Mesenchymal stem cell (in vitro differentiated cells and primary cell): ENCODE measurements at regions not wholly inside any gene's neighbourhood (a gene's known extent, or its start where the extent isn't known, plus 50 kb on each side); places are given as distances from the start of the nearest gene placed in this dataset.

Experiments used
- DNase-seq: peaks from one replicate; pipeline ENCODE4 v3.0.0-alpha.2; 2013
- H2AFZ ChIP-seq: one replicate; pipeline ENCODE4 v1.6.1; 2013; ENCODE audit warnings: low read depth, mild to moderate bottlenecking, control low read depth, inconsistent platforms, low read length, moderate library complexity
- H2AK5ac ChIP-seq: 2 replicates; pipeline ENCODE4 v1.6.1; 2013; ENCODE audit warnings: low read length, moderate library complexity, mild to moderate bottlenecking, inconsistent platforms; ENCODE audit not compliant: severe bottlenecking
- H2BK120ac ChIP-seq: one replicate; pipeline ENCODE4 v1.6.1; 2013; ENCODE audit warnings: low read depth, mild to moderate bottlenecking, inconsistent platforms, low read length, moderate library complexity
- H2BK12ac ChIP-seq, 2 experiments: one replicate each; pipeline ENCODE4 v1.6.1; 2013; ENCODE audit warnings: inconsistent platforms in 2 of 2, low read length in 2 of 2, mild to moderate bottlenecking in 2 of 2, moderate library complexity in 2 of 2, control low read depth in 1 of 2
- H2BK15ac ChIP-seq: one replicate; pipeline ENCODE4 v1.6.1; 2013; ENCODE audit warnings: mild to moderate bottlenecking, low read depth, inconsistent platforms; ENCODE audit not compliant: poor library complexity, severe bottlenecking
- H2BK5ac ChIP-seq: 2 replicates; pipeline ENCODE4 v1.6.1; 2013; ENCODE audit warnings: low read depth, mild to moderate bottlenecking, low read length, control low read depth, inconsistent platforms; ENCODE audit not compliant: poor library complexity, severe bottlenecking
- H3K14ac ChIP-seq, 2 experiments: one replicate each; pipeline ENCODE4 v1.6.1; 2013; ENCODE audit warnings: inconsistent platforms in 2 of 2, low read length in 2 of 2, control low read depth in 1 of 2, mild to moderate bottlenecking in 1 of 2, moderate library complexity in 1 of 2
- H3K18ac ChIP-seq, 2 experiments: one replicate each; pipeline ENCODE4 v1.6.1; 2013; ENCODE audit warnings: inconsistent platforms in 2 of 2, low read length in 2 of 2, control low read depth in 1 of 2, low read depth in 1 of 2, mild to moderate bottlenecking in 1 of 2
- H3K23ac ChIP-seq, 2 experiments: one replicate each; pipeline ENCODE4 v1.6.1; 2013; ENCODE audit warnings: inconsistent platforms in 2 of 2, low read length in 2 of 2, mild to moderate bottlenecking in 2 of 2, moderate library complexity in 2 of 2, control low read depth in 1 of 2
- H3K27ac ChIP-seq: 2 replicates; pipeline ENCODE4 v1.5.1; 2013; ENCODE audit warnings: mild to moderate bottlenecking, moderate library complexity, low read length, control low read depth, inconsistent platforms; ENCODE audit not compliant: poor library complexity, severe bottlenecking
- H3K27me3 ChIP-seq, 2 experiments: 2 replicates each; pipeline versions ENCODE4 v1.6.1 to v1.7.0; 2013; ENCODE audit warnings: low read length in 2 of 2, mild to moderate bottlenecking in 2 of 2, moderate library complexity in 2 of 2, control low read depth in 1 of 2, inconsistent platforms in 1 of 2; ENCODE audit not compliant: control insufficient read depth in 1 of 2, insufficient read depth in 1 of 2
- H3K36me3 ChIP-seq, 2 experiments: 2 replicates each; pipeline versions ENCODE4 v1.6.1 to v1.7.0; 2013; ENCODE audit warnings: low read length in 2 of 2, control low read depth in 1 of 2, inconsistent platforms in 1 of 2, low read depth in 1 of 2, mild to moderate bottlenecking in 1 of 2; ENCODE audit not compliant: insufficient read depth in 2 of 2, control insufficient read depth in 1 of 2
- H3K4ac ChIP-seq, 2 experiments: one replicate each; pipeline ENCODE4 v1.6.1; 2013; ENCODE audit warnings: inconsistent platforms in 2 of 2, low read length in 2 of 2, mild to moderate bottlenecking in 2 of 2, moderate library complexity in 2 of 2, control low read depth in 1 of 2, low read depth in 1 of 2
- H3K4me1 ChIP-seq: 2 replicates; pipeline ENCODE4 v1.6.1; 2013; ENCODE audit warnings: low read depth, low read length, control low read depth; ENCODE audit not compliant: control insufficient read depth, insufficient read depth
- H3K4me2 ChIP-seq: 2 replicates; pipeline ENCODE4 v1.6.1; 2013; ENCODE audit warnings: low read length, mild to moderate bottlenecking, inconsistent platforms; ENCODE audit not compliant: poor library complexity, severe bottlenecking
- H3K4me3 ChIP-seq, 2 experiments: 2 replicates each; pipeline versions ENCODE4 v1.5.1 to v1.7.0; 2013; ENCODE audit warnings: low read length in 2 of 2, mild to moderate bottlenecking in 2 of 2, control low read depth in 1 of 2, low read depth in 1 of 2; ENCODE audit not compliant: insufficient read depth in 1 of 2
- H3K79me1 ChIP-seq: replicated peaks from 2 replicates; pipeline ENCODE4 v1.6.1; 2013; ENCODE audit warnings: mild to moderate bottlenecking, control low read depth, low read length, inconsistent platforms; ENCODE audit not compliant: poor library complexity, severe bottlenecking
- H3K9ac ChIP-seq: 2 replicates; pipeline ENCODE4 v1.7.0; 2013; ENCODE audit warnings: mild to moderate bottlenecking, low read length, moderate library complexity
- H3K9me3 ChIP-seq: 2 replicates; pipeline ENCODE4 v1.7.0; 2013; ENCODE audit warnings: mild to moderate bottlenecking, low read length; ENCODE audit not compliant: control insufficient read depth
- H4K8ac ChIP-seq: one replicate; pipeline ENCODE4 v1.6.1; 2013; ENCODE audit warnings: inconsistent platforms, mild to moderate bottlenecking, low read length, moderate library complexity
- H4K91ac ChIP-seq: one replicate; pipeline ENCODE4 v1.6.1; 2013; ENCODE audit warnings: mild to moderate bottlenecking, low read length, inconsistent platforms
- WGBS: methylation state at CpG from one replicate; pipeline ENCODE4 v1.1.7; 2013; ENCODE audit warnings: mixed read lengths; 5-methylcytosine and 5-hydroxymethylcytosine counted together

GRCh38 chr14:98309591-98309990, 962.4 kb downstream of the BCL11B start:
- H3K4me3 ChIP-seq: no peak overlapping the region
- H4K91ac ChIP-seq: no peak overlapping the region
- H3K36me3 ChIP-seq: no peaks in the 10 kb centered on the region
- no peak overlapping the region for H2BK12ac ChIP-seq
- no peaks in the 10 kb centered on the region for H3K79me1 ChIP-seq
- H2BK5ac ChIP-seq: no peak overlapping the region
- no peak for DNase-seq
- H3K18ac ChIP-seq: no peak overlapping the region
- H3K9ac ChIP-seq: no peak overlapping the region
- H3K27me3 ChIP-seq: no peaks in the 10 kb centered on the region
- H3K4ac ChIP-seq: no peak overlapping the region
- no peak overlapping the region for H4K8ac ChIP-seq
- H3K4me2 ChIP-seq: no peak overlapping the region
- no peaks in the 10 kb centered on the region for H3K4me1 ChIP-seq
- peaks cover 6% of the 10 kb centered on the region for H3K9me3 ChIP-seq
- no peak overlapping the region for H3K27ac ChIP-seq
- no peak overlapping the region for H3K14ac ChIP-seq
- H2AFZ ChIP-seq: no peak overlapping the region
- WGBS: no CpG with 5 or more reads among the region's 1 CpG
- no peak overlapping the region for H2BK120ac ChIP-seq
- no peak overlapping the region for H2BK15ac ChIP-seq
- no peak overlapping the region for H2AK5ac ChIP-seq
- no peak overlapping the region for H3K23ac ChIP-seq

GRCh38 chr14:98312006-98312405, 960.0 kb downstream of the BCL11B start:
- Histone ChIP-seq H3K27me3 (no peaks in the 10 kb centered on the region), H2AFZ (no peak overlapping the region), H3K9ac (no peak overlapping the region), H3K18ac (no peak overlapping the region), H3K4me2 (no peak overlapping the region), H3K4me3 (no peak overlapping the region), H3K79me1 (no peaks in the 10 kb centered on the region), H4K91ac (no peak overlapping the region), H2BK15ac (no peak overlapping the region), H2BK12ac (no peak overlapping the region), H3K14ac (no peak overlapping the region), H3K4me1 (no peaks in the 10 kb centered on the region), H2BK5ac (no peak overlapping the region), H3K36me3 (no peaks in the 10 kb centered on the region), H3K23ac (no peak overlapping the region), H3K9me3 (no peaks in the 10 kb centered on the region), H4K8ac (no peak overlapping the region), H2BK120ac (no peak overlapping the region), H3K27ac (no peak overlapping the region), H3K4ac (no peak overlapping the region), H2AK5ac (no peak overlapping the region)
- 63% methylated on average over 1 of the region's 1 CpG for WGBS
- DNase-seq: no peak

- no peak overlapping the region for H3K4me2 ChIP-seq
- no peak overlapping the region for H4K91ac ChIP-seq
- H3K27ac ChIP-seq: no peak overlapping the region
- H3K27me3 ChIP-seq: no peaks in the 10 kb centered on the region
- H3K79me1 ChIP-seq: no peaks in the 10 kb centered on the region
- H2BK15ac ChIP-seq: no peak overlapping the region
- H3K4me1 ChIP-seq: peaks cover 11% of the 10 kb centered on the region
- no peak for DNase-seq
- WGBS: 57% methylated on average over 3 of the region's 3 CpGs
- H3K36me3 ChIP-seq: no peaks in the 10 kb centered on the region
- H3K9ac ChIP-seq: no peak overlapping the region
- H2AK5ac ChIP-seq: no peak overlapping the region
- no peak overlapping the region for H3K18ac ChIP-seq
- no peak overlapping the region for H2AFZ ChIP-seq
- no peak overlapping the region for H3K4ac ChIP-seq
- no peak overlapping the region for H3K23ac ChIP-seq
- H3K14ac ChIP-seq: no peak overlapping the region
- H3K4me3 ChIP-seq: no peak overlapping the region
- H4K8ac ChIP-seq: no peak overlapping the region
- H2BK12ac ChIP-seq: no peak overlapping the region
- no peak overlapping the region for H2BK120ac ChIP-seq
- peaks cover 46% of the 10 kb centered on the region for H3K9me3 ChIP-seq
- no peak overlapping the region for H2BK5ac ChIP-seq
Observed at GRCh38 chr14:98321841-98322240, 950.2 kb downstream of the BCL11B start.

GRCh38 chr14:98323836-98324235, 948.2 kb downstream of the BCL11B start:
- Histone ChIP-seq H3K36me3 (no peaks in the 10 kb centered on the region), H2BK5ac (no peak overlapping the region), H3K4ac (no peak overlapping the region), H3K23ac (no peak overlapping the region), H3K9ac (no peak overlapping the region), H3K4me1 (peaks cover 11% of the 10 kb centered on the region), H2BK12ac (no peak overlapping the region), H2BK120ac (no peak overlapping the region), H2AFZ (no peak overlapping the region), H3K18ac (no peak overlapping the region), H2BK15ac (no peak overlapping the region), H3K79me1 (no peaks in the 10 kb centered on the region), H3K4me2 (no peak overlapping the region), H3K27ac (peak overlapping the region; percentile 70), H3K9me3 (peaks cover 59% of the 10 kb centered on the region), H3K27me3 (no peaks in the 10 kb centered on the region), H3K4me3 (no peak overlapping the region), H4K8ac (no peak overlapping the region), H3K14ac (no peak overlapping the region), H2AK5ac (peak overlapping the region; percentile 50), H4K91ac (no peak overlapping the region)
- WGBS: 75% methylated on average over 2 of the region's 2 CpGs
- DNase-seq: no peak
